SIG-M5 treated with dmso at 0.1 percent for 504 hours (cell line): ENCODE measurements at regions not wholly inside any gene's neighbourhood (a gene's known extent, or its start where the extent isn't known, plus 50 kb on each side); places are given as distances from the start of the nearest gene placed in this dataset.
A peak's percentile ranks its signal among the peaks of the same experiment; 100 is the strongest.
"Not testable (repeated sequence)": the region's sequence is repeated elsewhere in the genome, so short reads cannot be mapped to it uniquely, and the experiment has no call there.

ENCODE experiments used
- DNase-seq: peaks from one replicate; lab custom pipeline; 2025; ENCODE audit not compliant: unreplicated experiment; lab: John Stamatoyannopoulos, UW

- DNase-seq = no peak
Observed at GRCh38 chr4:171378323-171378722, 434.9 kb upstream of the GALNTL6 start.

- no peak for DNase-seq
Observed at GRCh38 chr4:171376724-171377123, 436.5 kb upstream of the GALNTL6 start.

DNA sequence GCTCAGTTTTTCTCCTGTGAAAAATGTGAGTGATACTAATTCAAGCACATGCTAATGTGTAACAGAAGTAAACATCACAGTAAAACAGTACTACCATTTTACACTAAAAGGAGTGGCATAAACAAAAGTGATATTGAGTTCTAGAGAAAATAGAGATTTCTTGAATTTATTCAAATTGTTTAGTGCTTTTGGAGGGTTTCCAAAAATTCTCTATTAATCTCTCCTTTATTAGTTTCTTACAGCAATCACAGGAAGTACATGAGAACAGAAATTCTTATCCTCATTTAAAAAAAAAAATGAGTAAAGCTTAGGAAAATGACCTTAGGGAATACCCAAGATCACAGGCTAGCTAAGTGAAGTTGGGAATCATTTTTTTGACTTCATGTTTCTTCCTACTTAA, 459.7 kb upstream of the GALNTL6 start:
- no peak for DNase-seq

DNA sequence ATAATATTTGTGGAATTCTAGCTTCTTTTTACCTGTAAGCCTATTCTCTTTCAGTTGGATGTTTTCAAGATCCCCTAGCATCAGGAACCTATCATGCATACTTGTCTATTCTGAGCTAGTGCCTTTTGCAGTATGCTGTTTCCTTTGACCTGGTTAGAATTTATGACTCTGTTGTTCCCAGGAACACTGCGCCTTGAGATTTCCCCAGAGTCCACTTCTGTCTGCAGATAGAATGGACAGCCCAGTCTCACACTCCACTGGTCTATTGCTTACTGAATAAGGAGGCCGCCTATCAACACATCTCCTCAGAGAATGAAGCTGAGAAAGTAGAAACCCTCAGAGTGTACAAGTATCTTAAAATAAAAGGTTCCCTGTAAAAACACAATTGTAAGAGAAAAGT, 465.1 kb upstream of the GALNTL6 start:
- DNase-seq = no peak

GRCh38 chr4:171342646-171343045, 470.6 kb upstream of the GALNTL6 start:
- DNase-seq = no peak

GRCh38 chr4:171340258-171340657, 472.9 kb upstream of the GALNTL6 start:
- no peak for DNase-seq

DNA sequence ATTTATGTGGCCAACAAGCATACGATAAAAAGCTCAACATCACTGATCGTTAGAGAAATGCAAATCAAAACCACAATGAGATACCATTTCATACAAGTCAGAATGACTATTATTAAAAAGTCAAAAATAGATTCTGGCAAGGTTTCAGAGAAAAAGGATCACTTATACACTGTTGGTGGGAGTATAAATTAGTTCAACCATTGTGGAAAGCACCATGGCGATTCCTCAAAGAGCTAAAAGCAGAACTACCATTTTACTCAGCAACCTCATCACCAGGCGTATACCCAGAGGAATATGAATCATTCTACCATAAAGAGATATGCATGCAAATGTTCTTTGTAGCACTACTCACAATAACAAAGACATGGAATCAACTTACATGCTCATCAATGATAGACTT, 478.7 kb upstream of the GALNTL6 start:
- no peak for DNase-seq

DNA sequence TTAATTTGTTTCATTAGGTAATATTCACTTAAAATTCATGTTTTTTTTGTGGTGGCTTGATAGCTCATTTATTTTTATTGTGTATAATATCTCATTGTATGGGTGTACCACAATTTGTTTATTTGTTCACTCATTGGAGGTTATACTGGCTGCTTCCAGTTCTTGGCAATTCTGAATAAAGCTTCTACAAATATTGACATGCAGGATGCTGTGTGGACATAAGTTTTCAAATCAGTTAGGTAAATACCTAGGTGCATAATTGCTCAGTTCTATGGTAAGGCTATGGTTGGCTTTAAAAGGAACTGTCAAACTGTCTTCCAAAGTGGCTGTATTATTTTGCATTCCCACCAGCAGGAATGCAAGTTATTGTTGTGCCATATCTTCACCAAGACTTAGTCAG, 504.5 kb upstream of the GALNTL6 start:
- no peak for DNase-seq

DNA sequence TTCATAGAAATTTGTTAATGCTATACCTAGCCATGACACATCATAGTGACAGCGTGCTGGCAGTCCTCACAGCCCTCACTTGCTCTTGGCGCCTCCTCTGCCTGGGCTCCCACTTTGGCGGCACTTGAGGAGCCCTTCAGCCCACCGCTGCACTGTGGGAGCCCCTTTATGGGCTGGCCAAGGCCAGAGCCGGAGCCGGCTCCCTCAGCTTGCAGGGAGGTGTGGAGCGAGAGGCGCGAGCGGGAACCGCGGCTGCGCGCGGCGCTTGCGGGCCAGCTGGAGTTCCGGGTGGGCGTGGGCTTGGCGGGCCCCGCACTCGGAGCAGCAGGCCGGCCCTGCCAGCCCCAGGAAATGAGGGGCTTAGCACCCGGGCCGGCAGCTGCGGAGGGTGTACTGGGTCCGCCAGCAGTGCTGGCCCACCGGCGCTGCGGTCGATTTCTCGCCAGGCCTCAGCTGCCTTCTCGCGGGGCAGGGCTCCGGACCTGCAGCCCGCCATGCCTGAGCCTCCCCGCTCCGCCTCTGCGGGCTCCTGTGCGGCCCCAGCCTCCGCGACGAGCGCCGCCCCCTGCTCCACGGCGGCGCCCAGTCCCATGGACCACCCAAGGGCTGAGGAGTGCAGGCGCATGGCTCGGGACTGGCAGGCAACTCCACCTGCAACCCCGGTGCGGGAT, 515.0 kb upstream of the GALNTL6 start:
- not testable (repeated sequence) for DNase-seq

- DNase-seq = no peak
Observed at GRCh38 chr4:171288816-171289432, 524.3 kb upstream of the GALNTL6 start.

DNA sequence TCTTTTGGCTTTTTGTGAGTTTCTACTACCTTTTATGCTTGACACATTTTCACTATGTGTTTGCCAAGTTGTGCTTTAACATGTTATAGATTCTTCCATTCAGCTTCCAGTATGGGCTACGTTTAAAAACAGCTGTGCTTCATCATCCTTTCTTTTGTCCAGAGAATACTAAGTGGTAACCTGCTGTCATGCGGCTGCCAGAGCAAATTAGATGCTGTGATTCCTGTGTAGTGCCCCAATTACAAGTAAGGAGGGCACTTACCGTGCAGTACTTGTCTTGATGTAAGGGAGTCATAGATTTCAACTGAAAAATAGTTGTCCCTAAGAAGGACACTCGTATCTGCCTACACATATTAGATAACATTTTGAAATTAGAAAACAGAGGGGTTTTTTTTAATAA, 531.8 kb upstream of the GALNTL6 start:
- no peak for DNase-seq

- DNase-seq = no peak
Observed at GRCh38 chr4:171279131-171279530, 534.1 kb upstream of the GALNTL6 start.

DNA sequence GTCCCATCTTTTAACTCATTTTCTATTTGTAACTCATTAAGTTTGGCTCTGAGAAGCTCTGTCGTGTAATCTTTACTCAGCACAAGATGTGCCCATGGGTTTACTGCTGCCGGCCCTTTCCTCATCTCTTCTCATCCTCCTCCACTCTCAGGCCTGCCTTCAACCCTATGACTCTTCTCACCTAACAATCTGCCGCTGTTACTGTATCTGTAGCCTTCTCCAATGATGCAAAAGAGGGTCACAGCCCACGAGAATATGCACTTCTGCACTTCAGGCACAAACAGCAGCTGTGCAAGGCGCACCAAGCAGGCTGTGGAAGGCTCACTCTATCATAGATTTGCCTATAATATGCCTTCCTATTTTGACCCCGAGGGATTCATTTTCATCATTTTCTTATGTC, 546.5 kb upstream of the GALNTL6 start:
- no peak for DNase-seq

DNA sequence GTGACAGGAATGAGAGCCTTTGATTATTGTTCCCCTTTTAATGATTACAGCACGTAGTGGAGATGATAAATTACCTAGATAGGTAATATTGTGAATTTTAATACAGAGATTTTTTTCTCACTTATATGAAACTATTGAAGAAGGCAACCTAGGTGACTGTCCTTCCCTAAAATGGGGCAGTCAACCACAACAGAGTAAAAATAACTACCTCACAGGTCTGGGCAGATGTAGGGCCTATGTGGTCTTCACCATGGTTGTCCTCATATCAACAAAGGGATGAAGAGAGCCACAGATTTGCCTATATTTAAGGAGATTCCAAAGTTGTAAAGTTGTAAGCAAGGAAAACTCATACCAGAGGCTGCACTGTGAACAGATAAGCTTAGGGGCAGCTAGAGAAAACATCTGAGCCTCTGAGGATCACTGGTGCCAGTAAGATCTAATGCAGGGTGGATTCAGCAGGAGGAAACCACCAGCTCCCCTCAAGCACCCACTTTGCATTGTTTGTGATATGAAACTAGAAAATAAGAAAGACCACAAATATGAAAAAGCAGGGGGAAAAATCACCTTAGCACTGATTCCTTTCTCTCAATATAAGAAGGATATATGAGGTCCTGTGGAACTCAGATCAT, 547.9 kb upstream of the GALNTL6 start:
- DNase-seq = no peak

- no peak for DNase-seq
Observed at GRCh38 chr4:171256223-171256622, 557.0 kb upstream of the GALNTL6 start.

DNA sequence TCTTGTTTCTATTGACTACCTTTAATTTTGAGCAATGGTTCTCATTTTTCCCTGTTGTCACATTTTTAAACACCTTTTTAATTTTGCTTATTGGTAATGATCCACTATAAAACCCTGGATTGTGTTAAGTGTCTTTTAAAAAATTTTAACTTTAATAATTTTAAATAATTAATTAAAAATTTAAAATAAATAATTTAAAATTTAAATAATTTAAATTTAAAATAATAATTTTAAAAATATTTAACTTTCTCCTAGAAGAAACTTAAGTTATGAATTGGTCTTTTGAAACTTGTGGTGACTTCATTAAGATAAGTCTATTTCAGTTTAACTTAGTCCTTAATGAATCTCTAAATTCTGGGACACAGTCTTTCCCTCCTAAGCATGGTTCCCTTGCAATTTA, 566.3 kb upstream of the GALNTL6 start:
- no peak for DNase-seq

DNA sequence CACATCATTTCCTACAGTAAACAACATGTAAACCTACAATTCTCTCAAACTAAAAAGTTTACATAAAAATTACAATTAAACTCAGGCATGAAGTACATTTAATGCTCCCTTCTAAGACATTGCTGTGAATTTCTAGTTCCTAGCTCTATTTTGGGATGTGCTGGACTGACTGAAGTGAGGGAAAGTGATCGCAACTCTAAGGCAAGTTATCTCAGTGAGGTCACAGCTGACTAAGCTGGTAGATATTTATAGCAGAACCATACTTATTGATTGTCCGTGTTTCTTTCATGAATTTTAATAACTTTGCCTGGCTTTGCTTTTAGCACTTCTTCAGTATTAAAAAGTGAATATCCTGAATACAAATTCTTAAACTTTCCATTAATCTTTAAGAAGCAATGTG, 570.4 kb upstream of the GALNTL6 start:
- DNase-seq = no peak

DNA sequence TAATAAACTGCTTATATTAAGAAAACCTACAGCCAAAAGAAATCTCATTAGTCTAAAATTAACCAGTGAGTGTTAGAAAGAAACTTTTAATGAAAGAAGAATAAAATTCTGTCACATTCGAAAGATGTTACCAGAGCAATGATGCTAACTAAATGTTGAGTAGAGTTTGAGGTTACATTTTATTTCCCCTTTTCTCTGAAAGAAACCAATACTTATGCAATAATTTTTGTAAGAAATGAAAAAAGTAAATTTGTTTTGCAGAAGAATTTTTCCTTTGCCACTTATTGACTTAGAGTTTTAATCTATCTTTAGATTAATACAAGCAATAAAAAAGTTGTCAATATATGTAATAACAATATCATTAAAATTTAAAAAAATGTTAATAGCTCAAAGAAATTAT, 574.0 kb upstream of the GALNTL6 start:
- DNase-seq = peak; percentile 56

DNA sequence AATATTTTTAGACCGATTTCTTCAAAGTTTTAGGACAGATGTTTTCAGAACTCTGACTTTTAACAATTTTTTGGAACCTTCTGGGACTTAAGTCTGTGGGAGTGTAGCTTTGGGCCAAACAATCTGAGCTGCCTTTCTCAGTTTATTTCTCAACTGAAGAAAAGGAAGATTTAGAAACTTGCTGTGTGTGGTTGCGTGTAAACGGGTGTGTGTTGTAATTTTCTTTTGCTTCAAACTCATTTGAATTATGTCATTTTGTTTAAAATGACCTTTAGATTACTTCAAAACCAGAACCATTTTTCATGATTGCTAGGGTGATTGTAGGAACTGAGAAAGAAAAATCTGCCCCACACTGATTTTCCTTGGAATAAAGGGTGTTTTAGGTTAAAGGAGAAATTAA, 577.7 kb upstream of the GALNTL6 start:
- DNase-seq = peak; percentile 44

GRCh38 chr4:171229354-171229753, 583.9 kb upstream of the GALNTL6 start:
- DNase-seq = not testable (repeated sequence)

- DNase-seq = no peak
Observed at GRCh38 chr4:171221181-171221580, 592.0 kb upstream of the GALNTL6 start.

GRCh38 chr4:171203425-171203824, 609.8 kb upstream of the GALNTL6 start:
- no peak for DNase-seq

DNA sequence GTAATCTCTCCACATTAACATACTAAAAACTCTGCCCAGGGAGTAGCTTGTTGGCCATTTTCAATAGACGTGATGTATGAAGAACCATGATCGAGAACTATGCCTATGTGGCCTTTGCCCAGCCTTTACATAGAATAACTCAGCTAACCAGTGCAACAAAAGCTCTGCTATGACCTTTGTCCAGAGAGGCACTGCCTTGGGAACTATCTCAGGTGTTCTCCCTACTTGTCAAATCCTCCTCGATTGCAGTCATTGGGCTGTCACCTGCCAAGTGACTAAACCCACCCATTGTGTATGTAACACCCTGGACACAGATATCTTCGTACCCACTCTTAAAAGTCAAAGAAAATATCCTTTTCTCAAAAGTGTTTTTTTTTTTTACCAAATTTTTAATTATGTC, 610.3 kb upstream of the GALNTL6 start:
- DNase-seq = no peak
